ENCODE measurements at regions not wholly inside any gene's neighbourhood (a gene's known extent, or its start where the extent isn't known, plus 50 kb on each side); places are given as distances from the start of the nearest gene placed in this dataset.

- DNase-seq (ENCODE audit: low spot score), result no peak
Observed at GRCh38 chr16:11475896-11476630, 110.7 kb downstream of the LITAF start.

- DNase-seq (ENCODE audit: low spot score), result no peak
Observed at GRCh38 chr16:11476676-11477075, 110.0 kb downstream of the LITAF start.

GRCh38 chr16:11478431-11479119, 108.1 kb downstream of the LITAF start:
- no peak for DNase-seq (ENCODE audit: low spot score)

- DNase-seq (ENCODE audit: low spot score), result no peak
Observed at GRCh38 chr16:11479916-11480315, 106.8 kb downstream of the LITAF start.

GRCh38 chr16:11480634-11481033, 106.1 kb downstream of the LITAF start:
- DNase-seq (ENCODE audit: low spot score), result no peak

- no peak for DNase-seq (ENCODE audit: low spot score)
Observed at GRCh38 chr16:11481987-11482386, 104.7 kb downstream of the LITAF start.

- DNase-seq (ENCODE audit: low spot score), result no peak
Observed at GRCh38 chr16:11482946-11483748, 103.6 kb downstream of the LITAF start.

GRCh38 chr16:11484691-11485258, 101.9 kb downstream of the LITAF start:
- DNase-seq (ENCODE audit: low spot score), result no peak

- no peak for DNase-seq (ENCODE audit: low spot score)
Observed at GRCh38 chr16:11485676-11486075, 101.0 kb downstream of the LITAF start.

- DNase-seq (ENCODE audit: low spot score), result no peak
Observed at GRCh38 chr16:11487289-11487688, 99.4 kb downstream of the LITAF start.

GRCh38 chr16:11488304-11488703, 98.4 kb downstream of the LITAF start:
- no peak for DNase-seq (ENCODE audit: low spot score)

- no peak for DNase-seq (ENCODE audit: low spot score)
Observed at GRCh38 chr16:11491524-11491923, 95.2 kb downstream of the LITAF start.

GRCh38 chr16:11492808-11493530, 93.8 kb downstream of the LITAF start:
- no peak for DNase-seq (ENCODE audit: low spot score)

- no peak for DNase-seq (ENCODE audit: low spot score)
Observed at GRCh38 chr16:11493531-11493929, 93.2 kb downstream of the LITAF start.

- no peak for DNase-seq (ENCODE audit: low spot score)
Observed at GRCh38 chr16:11494029-11494428, 92.7 kb downstream of the LITAF start.

GRCh38 chr16:11494433-11494832, 92.3 kb downstream of the LITAF start:
- DNase-seq (ENCODE audit: low spot score), result no peak

- no peak for DNase-seq (ENCODE audit: low spot score)
Observed at GRCh38 chr16:11495066-11495407, 91.7 kb downstream of the LITAF start.

All from hematopoietic multipotent progenitor cell treated with erythropoietin and hydrocortisone succinate and interleukin-3 and kit ligand, for 15 days (in vitro differentiated cells).